K562 (cell line): ENCODE measurements at regions not wholly inside any gene's neighbourhood (a gene's known extent, or its start where the extent isn't known, plus 50 kb on each side); places are given as distances from the start of the nearest gene placed in this dataset.

Source experiments
- CREB5 ChIP-seq: fragments of 250-450 bp; sonication (Bioruptor Pico); IDR thresholded peaks from 2 replicates; pipeline ENCODE4 v1.5.0; 2020; ENCODE audit warnings: mild to moderate bottlenecking
- DNMT1 ChIP-seq: fragments of 450-650 bp; IDR thresholded peaks from 2 replicates; pipeline ENCODE4 v1.6.1; 2016; ENCODE audit warnings: antibody characterized with exemption, mild to moderate bottlenecking
- NFATC3 ChIP-seq: fragments of 450-650 bp; IDR thresholded peaks from 2 replicates; pipeline ENCODE4 v1.6.1; 2017; ENCODE audit warnings: mild to moderate bottlenecking
- SMAD3 ChIP-seq: fragments of 450-650 bp; formaldehyde crosslinking; conservative IDR thresholded peaks from 2 replicates; pipeline ENCODE4 v1.4.0; 2020; ENCODE audit warnings: mild to moderate bottlenecking
- U2AF2 ChIP-seq: fragments of 200-400 bp; formaldehyde crosslinking; optimal IDR thresholded peaks from 2 replicates; pipeline ENCODE3; 2017; ENCODE audit warnings: low read depth, mild to moderate bottlenecking, low read length
- ZBTB7A ChIP-seq: IDR thresholded peaks from 2 replicates; pipeline ENCODE4 v1.6.1; 2011; ENCODE audit warnings: low read depth, mild to moderate bottlenecking, low read length, moderate library complexity, borderline replicate concordance; ENCODE audit not compliant: control insufficient read depth
- ZHX1 ChIP-seq: fragments of 150-350 bp; conservative IDR thresholded peaks from 2 replicates; pipeline ENCODE4 v1.6.1; 2014; ENCODE audit warnings: low read length
- ZNF12 ChIP-seq: sonication (generic); formaldehyde crosslinking; IDR thresholded peaks from 2 replicates; pipeline ENCODE4 v1.4.0; 2020; ENCODE audit warnings: mild to moderate bottlenecking, missing genetic modification reagents
- ZNF445 ChIP-seq: fragments of 250-450 bp; sonication (Bioruptor Pico); IDR thresholded peaks from 2 replicates; pipeline ENCODE4 v1.4.0; 2020; ENCODE audit warnings: low read depth, mild to moderate bottlenecking, moderate library complexity
- TF ChIP-seq, protein P1 (sequence below), 2 experiments: IDR thresholded peaks in 1 of 2; conservative IDR thresholded peaks in 1 of 2; 2 replicates each; pipeline ENCODE4 v1.6.1; 2016; ENCODE audit warnings: low read depth in 2 of 2, mild to moderate bottlenecking in 1 of 2, missing compliant biosample characterization in 1 of 2, missing genetic modification characterization in 1 of 2, moderate library complexity in 1 of 2
- TF ChIP-seq, protein P2 (sequence below): fragments of 250-450 bp; sonication (Bioruptor Pico); IDR thresholded peaks from 2 replicates; pipeline ENCODE4 v1.4.0; 2020; ENCODE audit warnings: borderline replicate concordance

DNA sequence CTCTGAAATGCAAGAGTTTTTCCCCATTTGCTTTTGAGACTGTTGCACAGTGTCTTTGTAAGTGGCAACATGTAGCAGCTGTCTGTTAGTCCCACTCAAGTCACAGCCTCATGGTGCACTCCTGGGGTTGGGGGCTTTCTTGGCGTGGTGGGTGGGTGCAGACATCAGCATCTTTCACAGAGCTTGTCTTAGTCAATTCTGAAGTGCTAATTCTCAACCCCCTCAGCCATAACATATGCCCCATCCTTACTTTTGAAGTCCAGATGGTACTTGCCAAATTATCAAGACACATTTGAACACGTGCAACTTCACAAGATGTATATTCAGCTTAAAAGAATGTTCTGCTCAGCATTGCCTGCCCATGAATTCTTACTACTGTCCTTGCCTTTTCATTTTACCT, 87.1 kb downstream of the VCAM1 start (continued):
- TF ChIP-seq, protein P1, sequence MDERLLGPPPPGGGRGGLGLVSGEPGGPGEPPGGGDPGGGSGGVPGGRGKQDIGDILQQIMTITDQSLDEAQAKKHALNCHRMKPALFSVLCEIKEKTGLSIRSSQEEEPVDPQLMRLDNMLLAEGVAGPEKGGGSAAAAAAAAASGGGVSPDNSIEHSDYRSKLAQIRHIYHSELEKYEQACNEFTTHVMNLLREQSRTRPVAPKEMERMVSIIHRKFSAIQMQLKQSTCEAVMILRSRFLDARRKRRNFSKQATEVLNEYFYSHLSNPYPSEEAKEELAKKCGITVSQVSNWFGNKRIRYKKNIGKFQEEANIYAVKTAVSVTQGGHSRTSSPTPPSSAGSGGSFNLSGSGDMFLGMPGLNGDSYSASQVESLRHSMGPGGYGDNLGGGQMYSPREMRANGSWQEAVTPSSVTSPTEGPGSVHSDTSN (CRISPR knock-in tag; IDR thresholded peaks at IDR 0.05; ENCODE audit: low read depth) = no peak
- TF ChIP-seq, protein P1 (tag; conservative IDR thresholded peaks at IDR 0.05; ENCODE audit: low read depth) = no peak
- TF ChIP-seq ZHX1 = no peak
- TF ChIP-seq ZBTB7A = no peak
- TF ChIP-seq ZNF12 (CRISPR knock-in tag) = no peak
- TF ChIP-seq CREB5 (CRISPR knock-in tag) = no peak
- TF ChIP-seq NFATC3 = no peak
- TF ChIP-seq U2AF2 = no peak
- TF ChIP-seq ZNF445 (CRISPR knock-in tag) = no peak
- TF ChIP-seq, protein P2, sequence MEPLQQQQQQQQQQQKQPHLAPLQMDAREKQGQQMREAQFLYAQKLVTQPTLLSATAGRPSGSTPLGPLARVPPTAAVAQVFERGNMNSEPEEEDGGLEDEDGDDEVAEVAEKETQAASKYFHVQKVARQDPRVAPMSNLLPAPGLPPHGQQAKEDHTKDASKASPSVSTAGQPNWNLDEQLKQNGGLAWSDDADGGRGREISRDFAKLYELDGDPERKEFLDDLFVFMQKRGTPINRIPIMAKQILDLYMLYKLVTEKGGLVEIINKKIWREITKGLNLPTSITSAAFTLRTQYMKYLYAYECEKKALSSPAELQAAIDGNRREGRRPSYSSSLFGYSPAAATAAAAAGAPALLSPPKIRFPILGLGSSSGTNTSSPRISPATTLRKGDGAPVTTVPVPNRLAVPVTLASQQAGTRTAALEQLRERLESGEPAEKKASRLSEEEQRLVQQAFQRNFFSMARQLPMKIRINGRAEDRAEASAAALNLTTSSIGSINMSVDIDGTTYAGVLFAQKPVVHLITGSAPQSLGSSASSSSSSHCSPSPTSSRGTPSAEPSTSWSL (CRISPR knock-in tag) = no peak
- TF ChIP-seq SMAD3 = no peak
- no peak for TF ChIP-seq DNMT1
